HCT116 (cell line): ENCODE measurements at regions not wholly inside any gene's neighbourhood (a gene's known extent, or its start where the extent isn't known, plus 50 kb on each side); places are given as distances from the start of the nearest gene placed in this dataset.

Experiments used
- EGR1 ChIP-seq: IDR thresholded peaks from 2 replicates; pipeline ENCODE4 v1.6.1; 2012; ENCODE audit warnings: low read depth
- EZH2 ChIP-seq: fragments of 200-600 bp; sonication (generic); IDR thresholded peaks from 2 replicates; pipeline ENCODE4 v1.6.1; 2017; ENCODE audit warnings: antibody characterized with exemption, mixed run types
- FOSL1 ChIP-seq: IDR thresholded peaks from 2 replicates; pipeline ENCODE4 v1.6.1; 2012; ENCODE audit warnings: low read depth
- JUND ChIP-seq: IDR thresholded peaks from 2 replicates; pipeline ENCODE4 v1.6.1; 2012
- POLR2A ChIP-seq: IDR thresholded peaks from 2 replicates; pipeline ENCODE4 v1.7.0; 2011; ENCODE audit warnings: borderline replicate concordance; ENCODE audit not compliant: insufficient read depth, insufficient read length; ENCODE audit errors: extremely low read depth
- TF ChIP-seq, protein P1 (sequence below), 3 experiments: fragments of 200-600 bp in 1 of 3; sonication (generic) in 1 of 3; IDR thresholded peaks in 2 of 3; conservative IDR thresholded peaks in 1 of 3; 2 replicates each; pipeline ENCODE4 v1.5.1; 2012 to 2017; ENCODE audit warnings: low read depth in 2 of 3, low read length in 2 of 3, antibody characterized with exemption in 1 of 3, borderline replicate concordance in 1 of 3, control low read depth in 1 of 3, mild to moderate bottlenecking in 1 of 3, mixed read lengths in 1 of 3, mixed run types in 1 of 3, moderate library complexity in 1 of 3; ENCODE audit not compliant: insufficient read depth in 1 of 3
- TF ChIP-seq, protein P2 (sequence below): IDR thresholded peaks from 2 replicates; pipeline ENCODE4 v1.6.1; 2012; ENCODE audit warnings: low read depth

DNA sequence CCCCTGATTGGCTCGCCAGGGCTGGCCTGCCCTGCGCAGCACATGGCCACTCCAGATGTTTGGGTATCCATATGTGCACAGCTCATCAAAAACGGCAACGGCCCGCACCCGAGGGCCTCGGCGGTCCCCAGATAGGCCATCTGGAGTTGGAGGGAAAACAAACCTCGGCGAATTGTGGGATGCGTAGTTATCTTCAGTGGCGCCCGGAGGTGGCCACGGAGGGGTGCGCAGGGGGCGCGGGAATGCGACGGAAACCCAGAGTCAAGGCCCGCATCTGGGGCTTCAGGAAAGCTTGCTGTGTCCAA, 156.5 kb downstream of the TLE3 start:
- no peak for TF ChIP-seq EZH2
- TF ChIP-seq, protein P1, sequence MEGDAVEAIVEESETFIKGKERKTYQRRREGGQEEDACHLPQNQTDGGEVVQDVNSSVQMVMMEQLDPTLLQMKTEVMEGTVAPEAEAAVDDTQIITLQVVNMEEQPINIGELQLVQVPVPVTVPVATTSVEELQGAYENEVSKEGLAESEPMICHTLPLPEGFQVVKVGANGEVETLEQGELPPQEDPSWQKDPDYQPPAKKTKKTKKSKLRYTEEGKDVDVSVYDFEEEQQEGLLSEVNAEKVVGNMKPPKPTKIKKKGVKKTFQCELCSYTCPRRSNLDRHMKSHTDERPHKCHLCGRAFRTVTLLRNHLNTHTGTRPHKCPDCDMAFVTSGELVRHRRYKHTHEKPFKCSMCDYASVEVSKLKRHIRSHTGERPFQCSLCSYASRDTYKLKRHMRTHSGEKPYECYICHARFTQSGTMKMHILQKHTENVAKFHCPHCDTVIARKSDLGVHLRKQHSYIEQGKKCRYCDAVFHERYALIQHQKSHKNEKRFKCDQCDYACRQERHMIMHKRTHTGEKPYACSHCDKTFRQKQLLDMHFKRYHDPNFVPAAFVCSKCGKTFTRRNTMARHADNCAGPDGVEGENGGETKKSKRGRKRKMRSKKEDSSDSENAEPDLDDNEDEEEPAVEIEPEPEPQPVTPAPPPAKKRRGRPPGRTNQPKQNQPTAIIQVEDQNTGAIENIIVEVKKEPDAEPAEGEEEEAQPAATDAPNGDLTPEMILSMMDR (IDR thresholded peaks at IDR 0.05 in 2 of 3, conservative IDR thresholded peaks at IDR 0.05 in 1 of 3; ENCODE audit: borderline replicate concordance in 1 of 3, insufficient read depth in 1 of 3, low read depth in 2 of 3, low read length in 2 of 3): no peak
- no peak for TF ChIP-seq EGR1
- TF ChIP-seq POLR2A: no peak
- TF ChIP-seq JUND: no peak
- TF ChIP-seq, protein P2, sequence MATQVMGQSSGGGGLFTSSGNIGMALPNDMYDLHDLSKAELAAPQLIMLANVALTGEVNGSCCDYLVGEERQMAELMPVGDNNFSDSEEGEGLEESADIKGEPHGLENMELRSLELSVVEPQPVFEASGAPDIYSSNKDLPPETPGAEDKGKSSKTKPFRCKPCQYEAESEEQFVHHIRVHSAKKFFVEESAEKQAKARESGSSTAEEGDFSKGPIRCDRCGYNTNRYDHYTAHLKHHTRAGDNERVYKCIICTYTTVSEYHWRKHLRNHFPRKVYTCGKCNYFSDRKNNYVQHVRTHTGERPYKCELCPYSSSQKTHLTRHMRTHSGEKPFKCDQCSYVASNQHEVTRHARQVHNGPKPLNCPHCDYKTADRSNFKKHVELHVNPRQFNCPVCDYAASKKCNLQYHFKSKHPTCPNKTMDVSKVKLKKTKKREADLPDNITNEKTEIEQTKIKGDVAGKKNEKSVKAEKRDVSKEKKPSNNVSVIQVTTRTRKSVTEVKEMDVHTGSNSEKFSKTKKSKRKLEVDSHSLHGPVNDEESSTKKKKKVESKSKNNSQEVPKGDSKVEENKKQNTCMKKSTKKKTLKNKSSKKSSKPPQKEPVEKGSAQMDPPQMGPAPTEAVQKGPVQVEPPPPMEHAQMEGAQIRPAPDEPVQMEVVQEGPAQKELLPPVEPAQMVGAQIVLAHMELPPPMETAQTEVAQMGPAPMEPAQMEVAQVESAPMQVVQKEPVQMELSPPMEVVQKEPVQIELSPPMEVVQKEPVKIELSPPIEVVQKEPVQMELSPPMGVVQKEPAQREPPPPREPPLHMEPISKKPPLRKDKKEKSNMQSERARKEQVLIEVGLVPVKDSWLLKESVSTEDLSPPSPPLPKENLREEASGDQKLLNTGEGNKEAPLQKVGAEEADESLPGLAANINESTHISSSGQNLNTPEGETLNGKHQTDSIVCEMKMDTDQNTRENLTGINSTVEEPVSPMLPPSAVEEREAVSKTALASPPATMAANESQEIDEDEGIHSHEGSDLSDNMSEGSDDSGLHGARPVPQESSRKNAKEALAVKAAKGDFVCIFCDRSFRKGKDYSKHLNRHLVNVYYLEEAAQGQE: no peak
- TF ChIP-seq FOSL1: no peak
